Loucy (cell line): ENCODE measurements at regions not wholly inside any gene's neighbourhood (a gene's known extent, or its start where the extent isn't known, plus 50 kb on each side); places are given as distances from the start of the nearest gene placed in this dataset.

ENCODE experiments used
- H2AFZ ChIP-seq: fragments of 200-600 bp; sonication (generic); 2 replicates; pipeline ENCODE4 v1.6.0; 2016; ENCODE audit warnings: antibody characterized with exemption, mild to moderate bottlenecking, low read length, moderate library complexity
- H3F3A ChIP-seq: fragments of 200-600 bp; 2 replicates; pipeline ENCODE4 v1.6.0; 2016; ENCODE audit warnings: antibody characterized with exemption, low read depth, mild to moderate bottlenecking
- H3K27me3 ChIP-seq: fragments of 200-600 bp; sonication (generic); 2 replicates; pipeline ENCODE4 v1.6.1; 2014; ENCODE audit warnings: low read length, mild to moderate bottlenecking; ENCODE audit not compliant: insufficient read depth, poor library complexity, severe bottlenecking
- H3K36me3 ChIP-seq: fragments of 200-600 bp; sonication (generic); 2 replicates; pipeline ENCODE4 v1.6.1; 2016; ENCODE audit warnings: low read length; ENCODE audit not compliant: insufficient read depth
- H3K4me1 ChIP-seq: fragments of 200-600 bp; sonication (generic); 2 replicates; pipeline ENCODE4 v1.5.1; 2014; ENCODE audit warnings: low read length, mild to moderate bottlenecking; ENCODE audit not compliant: insufficient read depth, poor library complexity, severe bottlenecking
- H3K4me2 ChIP-seq: fragments of 200-600 bp; sonication (generic); 2 replicates; pipeline ENCODE4 v1.6.0; 2014; ENCODE audit warnings: antibody characterized with exemption, low read length, low read depth, mild to moderate bottlenecking; ENCODE audit not compliant: poor library complexity, severe bottlenecking
- H3K4me3 ChIP-seq: fragments of 200-600 bp; sonication (generic); 2 replicates; pipeline ENCODE4 v1.5.1; 2014; ENCODE audit warnings: low read length, mild to moderate bottlenecking, mixed read lengths; ENCODE audit not compliant: poor library complexity, severe bottlenecking
- H3K79me2 ChIP-seq: fragments of 200-600 bp; sonication (generic); 2 replicates; pipeline ENCODE4 v1.6.1; 2014; ENCODE audit warnings: low read length; ENCODE audit not compliant: insufficient read depth
- H3K9ac ChIP-seq: fragments of 200-600 bp; sonication (generic); 2 replicates; pipeline ENCODE4 v1.6.0; 2014; ENCODE audit warnings: mild to moderate bottlenecking, low read depth, low read length, moderate library complexity; ENCODE audit not compliant: poor library complexity, severe bottlenecking
- H3K9me2 ChIP-seq: fragments of 200-600 bp; sonication (generic); replicated peaks from 2 replicates; pipeline ENCODE4 v1.6.1; 2016; ENCODE audit warnings: low read depth, low read length, mixed read lengths
- H3K9me3 ChIP-seq: fragments of 200-600 bp; sonication (generic); 2 replicates; pipeline ENCODE4 v1.6.1; 2014; ENCODE audit warnings: mild to moderate bottlenecking, antibody characterized with exemption, low read length, low read depth; ENCODE audit not compliant: insufficient read depth
- H4K20me1 ChIP-seq: fragments of 200-600 bp; sonication (generic); 2 replicates; pipeline ENCODE4 v1.6.0; 2014; ENCODE audit warnings: antibody characterized with exemption, low read length, mild to moderate bottlenecking; ENCODE audit not compliant: insufficient read depth, poor library complexity, severe bottlenecking
- EZH2phosphoT487 ChIP-seq: fragments of 200-600 bp; IDR thresholded peaks from 2 replicates; pipeline ENCODE4 v1.6.1; 2018; ENCODE audit warnings: antibody characterized with exemption, mild to moderate bottlenecking, moderate library complexity, borderline replicate concordance
- TF ChIP-seq, protein P1 (sequence below): fragments of 200-600 bp; sonication (generic); conservative IDR thresholded peaks from 2 replicates; pipeline ENCODE4 v1.5.1; 2014; ENCODE audit warnings: mild to moderate bottlenecking, antibody characterized with exemption, low read length

DNA sequence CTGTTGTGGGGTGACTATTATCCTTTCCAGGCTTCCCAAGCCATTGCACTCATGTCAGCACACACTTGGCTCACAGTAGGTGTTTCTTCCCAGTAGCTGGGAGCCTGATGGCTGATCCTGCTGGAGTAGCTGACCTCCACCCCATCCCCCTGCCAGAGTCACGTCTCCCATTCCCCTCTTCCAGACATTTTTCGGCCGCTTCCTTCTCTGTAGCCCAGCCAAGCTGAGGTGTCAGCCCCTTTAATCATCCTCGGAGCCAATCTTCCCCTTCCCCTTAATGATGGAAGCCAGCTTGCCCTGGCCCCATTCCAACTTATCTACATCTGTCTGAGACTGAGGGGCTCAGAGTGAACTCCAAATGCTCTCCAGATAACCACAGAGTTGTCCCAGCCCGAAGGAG lies 550.7 kb downstream of the MN1 start:
- Histone ChIP-seq H3K36me3 (no peaks in the 10 kb centered on the region), H3K79me2 (no peaks in the 10 kb centered on the region), H3K9me2 (no peaks in the 10 kb centered on the region), H4K20me1 (no peaks in the 10 kb centered on the region), H3K4me3 (no peak overlapping the region), H3K4me2 (no peak overlapping the region), H3K9me3 (no peaks in the 10 kb centered on the region), H3K9ac (no peak overlapping the region), H2AFZ (no peak overlapping the region), H3F3A (no peaks in the 10 kb centered on the region), H3K4me1 (no peaks in the 10 kb centered on the region), H3K27me3 (no peaks in the 10 kb centered on the region)
- TF ChIP-seq EZH2phosphoT487 = no peak
- TF ChIP-seq, protein P1, sequence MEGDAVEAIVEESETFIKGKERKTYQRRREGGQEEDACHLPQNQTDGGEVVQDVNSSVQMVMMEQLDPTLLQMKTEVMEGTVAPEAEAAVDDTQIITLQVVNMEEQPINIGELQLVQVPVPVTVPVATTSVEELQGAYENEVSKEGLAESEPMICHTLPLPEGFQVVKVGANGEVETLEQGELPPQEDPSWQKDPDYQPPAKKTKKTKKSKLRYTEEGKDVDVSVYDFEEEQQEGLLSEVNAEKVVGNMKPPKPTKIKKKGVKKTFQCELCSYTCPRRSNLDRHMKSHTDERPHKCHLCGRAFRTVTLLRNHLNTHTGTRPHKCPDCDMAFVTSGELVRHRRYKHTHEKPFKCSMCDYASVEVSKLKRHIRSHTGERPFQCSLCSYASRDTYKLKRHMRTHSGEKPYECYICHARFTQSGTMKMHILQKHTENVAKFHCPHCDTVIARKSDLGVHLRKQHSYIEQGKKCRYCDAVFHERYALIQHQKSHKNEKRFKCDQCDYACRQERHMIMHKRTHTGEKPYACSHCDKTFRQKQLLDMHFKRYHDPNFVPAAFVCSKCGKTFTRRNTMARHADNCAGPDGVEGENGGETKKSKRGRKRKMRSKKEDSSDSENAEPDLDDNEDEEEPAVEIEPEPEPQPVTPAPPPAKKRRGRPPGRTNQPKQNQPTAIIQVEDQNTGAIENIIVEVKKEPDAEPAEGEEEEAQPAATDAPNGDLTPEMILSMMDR = no peak

DNA sequence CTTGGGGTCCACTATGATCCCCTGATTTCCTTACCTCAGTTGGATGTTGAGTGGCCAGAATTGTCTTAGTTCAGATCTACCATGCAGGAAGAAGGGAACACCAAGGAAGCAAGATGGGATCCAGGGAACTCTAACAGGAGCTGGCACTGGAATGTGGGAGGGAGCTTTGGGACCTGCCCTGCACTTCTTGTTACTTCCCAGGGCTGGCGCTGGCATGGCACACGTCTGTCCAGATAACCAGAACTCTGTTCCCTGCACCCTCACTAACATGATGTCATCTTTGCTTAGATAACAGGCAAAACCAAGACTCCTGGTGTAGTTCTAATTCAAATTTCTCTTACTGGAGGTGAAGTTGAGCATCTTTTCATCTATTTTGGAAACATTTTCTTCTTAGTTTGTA lies 550.0 kb downstream of the MN1 start:
- Histone ChIP-seq H3F3A (no peaks in the 10 kb centered on the region), H3K4me3 (no peak overlapping the region), H3K4me2 (no peak overlapping the region), H3K9ac (no peak overlapping the region), H3K27me3 (no peaks in the 10 kb centered on the region), H2AFZ (no peak overlapping the region), H3K9me2 (no peaks in the 10 kb centered on the region), H3K79me2 (no peaks in the 10 kb centered on the region), H3K9me3 (no peaks in the 10 kb centered on the region), H4K20me1 (no peaks in the 10 kb centered on the region), H3K36me3 (no peaks in the 10 kb centered on the region), H3K4me1 (no peaks in the 10 kb centered on the region)
- TF ChIP-seq, protein P1 = no peak
- no peak for TF ChIP-seq EZH2phosphoT487

DNA sequence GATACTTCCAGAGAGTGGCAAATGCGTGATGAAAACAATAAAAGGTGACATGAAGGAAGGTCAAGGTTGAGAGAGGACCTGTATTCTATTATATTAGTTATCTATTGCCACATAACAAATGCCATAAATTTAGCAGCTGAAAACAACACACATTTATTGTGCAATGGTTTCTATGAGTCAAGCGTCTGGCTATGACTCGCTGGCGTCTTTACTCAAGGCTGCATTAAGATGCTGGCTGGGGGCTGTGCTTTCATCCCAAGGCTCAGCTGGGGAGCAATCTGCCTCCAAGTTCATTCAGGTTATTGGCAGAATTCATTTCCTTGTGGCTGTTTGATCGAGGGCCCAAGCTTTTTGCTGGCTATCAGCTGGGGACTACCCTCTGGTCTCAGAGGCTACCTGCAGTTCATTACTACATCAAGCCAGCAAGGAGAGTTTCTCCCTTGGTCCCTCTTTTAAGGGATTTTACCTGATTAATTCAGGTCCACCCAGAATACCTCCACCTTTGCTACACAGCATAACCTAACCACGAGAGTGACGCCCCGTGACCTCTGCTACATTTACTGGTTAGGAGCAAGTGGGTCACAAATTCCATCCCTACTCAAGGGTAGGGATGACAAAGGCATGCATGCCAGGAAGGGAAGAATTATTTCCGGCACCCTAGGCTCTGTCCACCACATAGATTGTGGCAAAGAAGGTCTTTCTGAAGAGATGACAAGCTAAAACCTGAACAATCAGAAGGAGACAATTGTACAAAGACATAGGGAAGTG lies 549.1 kb downstream of the MN1 start:
- Histone ChIP-seq H3K4me3 (no peak overlapping the region), H2AFZ (no peak overlapping the region), H3K9me2 (no peaks in the 10 kb centered on the region), H3K36me3 (no peaks in the 10 kb centered on the region), H3K4me2 (no peak overlapping the region), H3K27me3 (no peaks in the 10 kb centered on the region), H3K9ac (no peak overlapping the region), H3K4me1 (no peaks in the 10 kb centered on the region), H4K20me1 (no peaks in the 10 kb centered on the region), H3K9me3 (no peaks in the 10 kb centered on the region), H3K79me2 (no peaks in the 10 kb centered on the region), H3F3A (no peaks in the 10 kb centered on the region)
- TF ChIP-seq EZH2phosphoT487 = no peak
- TF ChIP-seq, protein P1 = no peak
